ENCODE measurements at regions not wholly inside any gene's neighbourhood (a gene's known extent, or its start where the extent isn't known, plus 50 kb on each side); places are given as distances from the start of the nearest gene placed in this dataset.

- TF ChIP-seq CTCF (IDR thresholded peaks at IDR 0.05): no peak
- TF ChIP-seq POLR2A (IDR thresholded peaks at IDR 0.05): no peak
Observed at GRCh38 chr1:221915764-221916163, 173.9 kb upstream of the DUSP10 start.

Measured in prostate gland (tissue), 2 donors.